ENCODE measurements at regions not wholly inside any gene's neighbourhood (a gene's known extent, or its start where the extent isn't known, plus 50 kb on each side); places are given as distances from the start of the nearest gene placed in this dataset.

DNA sequence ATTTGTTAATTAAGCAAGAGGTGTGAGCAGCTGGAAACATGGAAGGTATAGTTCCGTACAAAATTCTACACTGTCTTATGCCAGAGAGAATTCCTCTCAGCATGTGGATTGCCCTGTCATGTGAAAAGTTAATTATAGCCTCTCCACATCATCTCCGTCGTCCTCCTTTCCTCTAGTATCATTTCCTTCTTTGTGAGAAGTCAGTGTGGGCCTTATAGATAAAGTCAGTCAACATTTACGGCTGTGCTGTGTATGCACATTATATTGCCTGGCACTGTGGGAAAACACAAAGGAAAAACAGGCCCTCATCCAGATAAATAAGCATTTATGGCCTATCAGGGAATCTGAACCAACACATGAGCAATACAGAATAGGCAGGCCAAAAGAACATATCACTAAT is 236.6 kb downstream of the SEC23A start:
- no peak for DNase-seq (ENCODE audit: low spot score)
- TF ChIP-seq, protein P1, sequence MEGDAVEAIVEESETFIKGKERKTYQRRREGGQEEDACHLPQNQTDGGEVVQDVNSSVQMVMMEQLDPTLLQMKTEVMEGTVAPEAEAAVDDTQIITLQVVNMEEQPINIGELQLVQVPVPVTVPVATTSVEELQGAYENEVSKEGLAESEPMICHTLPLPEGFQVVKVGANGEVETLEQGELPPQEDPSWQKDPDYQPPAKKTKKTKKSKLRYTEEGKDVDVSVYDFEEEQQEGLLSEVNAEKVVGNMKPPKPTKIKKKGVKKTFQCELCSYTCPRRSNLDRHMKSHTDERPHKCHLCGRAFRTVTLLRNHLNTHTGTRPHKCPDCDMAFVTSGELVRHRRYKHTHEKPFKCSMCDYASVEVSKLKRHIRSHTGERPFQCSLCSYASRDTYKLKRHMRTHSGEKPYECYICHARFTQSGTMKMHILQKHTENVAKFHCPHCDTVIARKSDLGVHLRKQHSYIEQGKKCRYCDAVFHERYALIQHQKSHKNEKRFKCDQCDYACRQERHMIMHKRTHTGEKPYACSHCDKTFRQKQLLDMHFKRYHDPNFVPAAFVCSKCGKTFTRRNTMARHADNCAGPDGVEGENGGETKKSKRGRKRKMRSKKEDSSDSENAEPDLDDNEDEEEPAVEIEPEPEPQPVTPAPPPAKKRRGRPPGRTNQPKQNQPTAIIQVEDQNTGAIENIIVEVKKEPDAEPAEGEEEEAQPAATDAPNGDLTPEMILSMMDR (IDR thresholded peaks at IDR 0.05; ENCODE audit: extremely low read depth, missing control alignments): no peak

DNA sequence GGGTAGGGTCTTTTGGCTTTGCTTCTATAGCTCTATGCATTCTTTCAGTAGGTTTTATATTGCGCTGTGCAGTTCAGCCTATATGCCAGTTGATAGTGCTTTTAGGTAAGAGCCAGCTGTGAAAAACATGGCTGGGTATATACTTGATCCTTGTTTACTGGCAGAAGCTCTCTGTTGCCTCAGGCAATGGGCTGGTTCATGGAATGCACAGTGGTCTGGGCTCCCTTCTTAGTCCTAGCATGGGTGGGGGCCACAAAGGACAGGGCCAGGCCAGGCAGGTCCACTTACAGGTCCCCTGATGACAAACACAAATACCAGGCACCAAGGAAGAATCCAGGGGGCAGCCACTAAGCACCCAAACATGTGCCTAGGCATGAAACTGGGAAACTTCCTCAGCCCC is 240.7 kb downstream of the SEC23A start:
- DNase-seq (ENCODE audit: low spot score): no peak
- TF ChIP-seq, protein P1 (IDR thresholded peaks at IDR 0.05; ENCODE audit: extremely low read depth, missing control alignments): no peak

DNA sequence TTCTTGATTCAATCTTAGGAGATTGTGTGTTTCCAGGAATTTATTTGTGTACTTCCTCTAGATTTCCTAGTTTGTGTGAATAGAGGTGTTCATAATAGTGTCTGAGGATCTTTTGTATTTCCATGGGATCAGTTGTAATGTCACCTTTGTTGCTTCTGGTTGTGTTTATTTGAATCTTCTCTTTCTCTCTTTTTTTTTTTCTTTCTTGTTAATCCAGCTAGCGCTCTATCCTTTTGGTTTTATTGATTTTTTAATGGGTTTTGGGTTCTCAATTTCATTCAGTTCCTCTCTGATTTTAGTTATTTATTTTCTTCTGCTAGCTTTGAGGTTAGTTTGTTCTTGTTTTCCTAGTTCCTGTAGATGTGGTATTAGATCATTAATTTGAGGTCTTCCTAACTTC is 242.5 kb downstream of the SEC23A start:
- no peak for DNase-seq (ENCODE audit: low spot score)
- TF ChIP-seq, protein P1 (IDR thresholded peaks at IDR 0.05; ENCODE audit: extremely low read depth, missing control alignments): no peak

DNA sequence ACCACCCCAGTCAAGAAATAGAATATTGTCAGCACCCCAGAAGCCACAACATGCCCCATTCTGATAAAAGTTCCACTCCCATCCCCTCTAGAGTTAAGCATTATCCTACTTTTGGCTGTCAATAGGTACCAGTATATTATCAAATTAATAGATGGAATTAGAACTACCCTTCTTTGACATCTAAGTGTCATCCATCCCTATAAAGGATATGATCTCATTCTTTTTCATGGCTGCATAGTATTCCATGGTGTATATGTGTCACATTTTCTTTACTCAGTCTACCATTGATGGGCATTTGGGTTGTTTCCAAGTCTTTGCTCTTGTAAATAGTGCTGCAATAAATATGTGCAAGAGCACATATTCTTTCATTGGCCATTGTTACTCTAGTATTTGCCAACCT is 246.2 kb downstream of the SEC23A start:
- no peak for DNase-seq (ENCODE audit: low spot score)
- TF ChIP-seq, protein P1 (IDR thresholded peaks at IDR 0.05; ENCODE audit: extremely low read depth, missing control alignments): no peak

DNA sequence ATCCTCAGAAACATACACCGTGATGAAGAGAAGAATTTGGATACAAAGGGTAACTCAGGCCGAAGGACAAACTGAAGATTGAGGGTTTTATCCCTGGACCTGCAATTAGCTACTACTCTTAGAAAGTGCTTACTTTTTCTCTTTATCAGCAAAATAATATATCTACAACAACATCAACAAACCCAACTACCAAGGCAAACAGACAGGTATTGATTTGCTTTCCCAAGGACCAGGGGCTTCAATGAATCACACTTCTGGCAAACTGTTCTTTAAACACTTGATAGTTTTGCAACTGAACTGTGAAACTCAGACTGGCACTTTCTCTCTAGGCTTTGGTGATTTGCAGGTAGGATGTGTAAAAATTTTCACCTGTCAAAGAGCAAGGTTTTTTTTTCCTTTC is 247.5 kb downstream of the SEC23A start:
- DNase-seq (ENCODE audit: low spot score): no peak
- TF ChIP-seq, protein P1 (IDR thresholded peaks at IDR 0.05; ENCODE audit: extremely low read depth, missing control alignments): no peak

DNA sequence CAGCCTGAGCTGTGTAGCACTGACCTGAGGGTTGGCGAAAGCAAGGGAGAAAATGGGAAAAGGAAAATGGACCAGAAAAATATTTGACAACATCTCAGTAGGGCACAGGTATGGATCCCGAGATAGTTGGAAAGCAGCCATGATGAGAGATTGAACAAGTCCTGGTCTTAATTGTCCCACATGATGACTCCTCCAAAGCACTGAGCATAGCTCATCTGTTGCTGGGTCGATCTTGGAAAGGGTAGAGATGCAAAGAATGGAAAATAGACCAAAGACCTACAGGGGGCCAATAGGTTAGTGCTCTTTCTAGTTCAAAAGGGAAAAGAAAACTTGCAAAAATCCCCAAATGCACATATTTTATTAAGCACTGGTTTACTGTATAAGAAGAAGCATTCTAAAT is 251.9 kb downstream of the SEC23A start:
- TF ChIP-seq, protein P1 (IDR thresholded peaks at IDR 0.05; ENCODE audit: extremely low read depth, missing control alignments): no peak

DNA sequence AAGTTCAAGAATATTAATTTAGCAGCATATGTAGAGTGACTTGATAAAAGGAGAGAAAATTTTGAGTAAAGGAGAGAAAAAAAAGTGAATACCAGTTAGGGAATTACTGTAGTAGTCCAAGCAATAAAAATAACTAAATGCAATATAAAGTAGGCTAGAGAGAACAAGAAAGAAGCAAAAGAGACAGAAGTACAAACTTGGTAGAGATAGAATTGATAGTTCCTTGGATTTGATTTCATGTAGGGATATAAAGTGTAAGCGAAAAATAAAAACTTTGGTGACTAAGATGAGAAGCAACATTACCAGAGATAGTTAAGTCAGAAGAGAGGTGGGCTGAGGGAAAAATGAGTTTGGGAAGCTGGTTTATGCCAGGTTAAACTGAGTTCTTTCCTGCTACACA is 252.4 kb downstream of the SEC23A start:
- no peak for DNase-seq (ENCODE audit: low spot score)
- TF ChIP-seq, protein P1 (IDR thresholded peaks at IDR 0.05; ENCODE audit: extremely low read depth, missing control alignments): no peak

More for the DNA sequence above, 251.9 kb downstream of the SEC23A start:
- DNase-seq (ENCODE audit: low spot score): no peak

Data from GM20000 (cell line).